ENCODE measurements at regions not wholly inside any gene's neighbourhood (a gene's known extent, or its start where the extent isn't known, plus 50 kb on each side); places are given as distances from the start of the nearest gene placed in this dataset.

- no peak for DNase-seq (ENCODE audit: low spot score)
- Mint-ChIP-seq H3K27ac (no peak overlapping the region), H3K4me1 (ENCODE audit: low read depth) (no peaks in the 10 kb centered on the region), H3K9me3 (peaks cover 7% of the 10 kb centered on the region), H3K36me3 (ENCODE audit: low read depth) (no peaks in the 10 kb centered on the region), H3K27me3 (ENCODE audit: low read depth) (no peaks in the 10 kb centered on the region), H3K4me3 (ENCODE audit: low read depth) (no peak overlapping the region)
- intact Hi-C loops (cut with micrococcal nuclease): no loop called here
Measured at GRCh38 chr2:76564734-76565133, 854.0 kb upstream of the GCFC2 start.

- H3K27me3 Mint-ChIP-seq (ENCODE audit: low read depth): no peaks in the 10 kb centered on the region
- H3K9me3 Mint-ChIP-seq: peaks cover 7% of the 10 kb centered on the region
- DNase-seq (ENCODE audit: low spot score): no peak
- intact Hi-C loops (cut with micrococcal nuclease): no loop called here
- H3K4me3 Mint-ChIP-seq (ENCODE audit: low read depth): no peak overlapping the region
- no peak overlapping the region for H3K27ac Mint-ChIP-seq
- H3K36me3 Mint-ChIP-seq (ENCODE audit: low read depth): no peaks in the 10 kb centered on the region
- H3K4me1 Mint-ChIP-seq (ENCODE audit: low read depth): no peaks in the 10 kb centered on the region
Measured at GRCh38 chr2:76563730-76564129, 853.0 kb upstream of the GCFC2 start.

- intact Hi-C loops (cut with micrococcal nuclease): no loop called here
- Mint-ChIP-seq H3K4me1 (ENCODE audit: low read depth) (no peaks in the 10 kb centered on the region), H3K27ac (no peak overlapping the region), H3K4me3 (ENCODE audit: low read depth) (no peak overlapping the region), H3K36me3 (ENCODE audit: low read depth) (no peaks in the 10 kb centered on the region), H3K9me3 (peaks cover 9% of the 10 kb centered on the region), H3K27me3 (ENCODE audit: low read depth) (no peaks in the 10 kb centered on the region)
- DNase-seq (ENCODE audit: low spot score): no peak
Measured at GRCh38 chr2:76558157-76558556, 847.4 kb upstream of the GCFC2 start.

DNA sequence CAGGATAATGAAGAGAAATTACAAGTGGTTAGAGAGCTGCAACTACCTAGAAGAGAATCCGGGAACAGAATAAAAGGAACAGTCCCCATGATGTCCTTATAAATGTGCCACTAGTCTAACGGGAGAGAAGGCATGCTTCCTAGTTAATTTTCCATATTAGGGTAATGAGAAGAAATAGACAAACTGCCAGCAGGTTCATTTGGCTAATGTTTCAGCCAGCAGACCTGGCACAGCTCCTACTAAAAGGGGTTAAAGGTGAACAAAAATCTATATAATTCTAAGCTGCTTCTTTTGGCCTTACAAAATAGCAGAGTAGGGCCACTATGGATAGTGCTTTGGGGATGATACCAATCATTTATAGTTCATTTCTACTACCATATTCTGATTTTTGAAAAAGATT lies 845.3 kb upstream of the GCFC2 start:
- H3K27me3 Mint-ChIP-seq (ENCODE audit: low read depth): no peaks in the 10 kb centered on the region
- peaks cover 5% of the 10 kb centered on the region for H3K9me3 Mint-ChIP-seq
- intact Hi-C loops (cut with micrococcal nuclease): no loop called here
- no peak for DNase-seq (ENCODE audit: low spot score)
- H3K36me3 Mint-ChIP-seq (ENCODE audit: low read depth): no peaks in the 10 kb centered on the region
- no peak overlapping the region for H3K27ac Mint-ChIP-seq
- no peak overlapping the region for H3K4me3 Mint-ChIP-seq (ENCODE audit: low read depth)
- H3K4me1 Mint-ChIP-seq (ENCODE audit: low read depth): no peaks in the 10 kb centered on the region

DNA sequence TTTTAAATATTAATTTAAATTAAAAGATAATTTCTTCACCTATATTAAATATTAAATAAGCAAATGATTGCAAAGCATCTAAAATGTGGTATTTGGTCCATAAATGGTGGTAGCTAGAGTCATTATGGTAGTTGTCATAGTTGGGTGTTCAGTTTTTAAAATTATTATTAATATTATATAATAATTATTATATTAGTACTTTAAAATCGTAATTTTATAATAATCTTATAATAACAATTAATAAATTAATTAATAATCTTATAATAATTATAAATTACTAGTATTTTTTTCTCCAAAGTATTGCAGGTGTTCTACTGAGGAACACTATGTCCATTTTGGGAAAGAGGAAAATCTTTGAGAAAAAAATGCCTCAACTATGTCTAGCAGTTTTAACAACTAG lies 835.5 kb upstream of the GCFC2 start:
- no peaks in the 10 kb centered on the region for H3K27me3 Mint-ChIP-seq (ENCODE audit: low read depth)
- no peaks in the 10 kb centered on the region for H3K36me3 Mint-ChIP-seq (ENCODE audit: low read depth)
- H3K27ac Mint-ChIP-seq: no peak overlapping the region
- intact Hi-C loops (cut with micrococcal nuclease): no loop called here
- no peak overlapping the region for H3K4me3 Mint-ChIP-seq (ENCODE audit: low read depth)
- DNase-seq (ENCODE audit: low spot score): no peak
- H3K9me3 Mint-ChIP-seq: peaks cover 20% of the 10 kb centered on the region
- no peaks in the 10 kb centered on the region for H3K4me1 Mint-ChIP-seq (ENCODE audit: low read depth)

- Mint-ChIP-seq H3K27me3 (ENCODE audit: low read depth) (no peaks in the 10 kb centered on the region), H3K27ac (no peak overlapping the region), H3K4me1 (ENCODE audit: low read depth) (no peaks in the 10 kb centered on the region), H3K36me3 (ENCODE audit: low read depth) (no peaks in the 10 kb centered on the region), H3K9me3 (peaks cover 25% of the 10 kb centered on the region), H3K4me3 (ENCODE audit: low read depth) (no peak overlapping the region)
- DNase-seq (ENCODE audit: low spot score): no peak
- intact Hi-C loops (cut with micrococcal nuclease): no loop called here
Measured at GRCh38 chr2:76544901-76545300, 834.2 kb upstream of the GCFC2 start.

DNA sequence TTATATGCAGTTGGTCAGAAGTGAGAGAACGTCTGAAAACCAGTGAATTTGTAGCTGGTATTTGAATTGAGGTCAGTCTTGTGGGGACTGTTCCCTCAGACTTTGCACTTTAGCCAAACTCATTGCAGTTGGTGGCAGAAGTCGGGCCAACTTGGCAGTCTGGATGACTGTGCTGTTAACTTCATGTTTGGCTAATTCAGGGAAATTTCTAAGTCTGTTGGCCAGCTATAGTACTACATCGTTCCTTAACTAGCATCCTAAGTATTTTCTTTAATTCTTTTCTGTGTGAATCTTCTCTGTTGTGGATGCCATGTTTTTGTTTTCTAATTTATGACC lies 806.8 kb upstream of the GCFC2 start:
- Mint-ChIP-seq H3K27ac (no peak overlapping the region), H3K36me3 (ENCODE audit: low read depth) (no peaks in the 10 kb centered on the region), H3K4me3 (ENCODE audit: low read depth) (no peak overlapping the region), H3K9me3 (peaks cover 34% of the 10 kb centered on the region), H3K27me3 (ENCODE audit: low read depth) (no peaks in the 10 kb centered on the region), H3K4me1 (ENCODE audit: low read depth) (no peaks in the 10 kb centered on the region)
- intact Hi-C loops (cut with micrococcal nuclease): no loop called here
- no peak for DNase-seq (ENCODE audit: low spot score)

GRCh38 chr2:76516861-76517573 lies 806.3 kb upstream of the GCFC2 start:
- H3K36me3 Mint-ChIP-seq (ENCODE audit: low read depth): no peaks in the 10 kb centered on the region
- no peak overlapping the region for H3K4me3 Mint-ChIP-seq (ENCODE audit: low read depth)
- H3K4me1 Mint-ChIP-seq (ENCODE audit: low read depth): no peaks in the 10 kb centered on the region
- H3K27me3 Mint-ChIP-seq (ENCODE audit: low read depth): no peaks in the 10 kb centered on the region
- intact Hi-C loops (cut with micrococcal nuclease): no loop called here
- H3K27ac Mint-ChIP-seq: no peak overlapping the region
- DNase-seq (ENCODE audit: low spot score): no peak
- peaks cover 31% of the 10 kb centered on the region for H3K9me3 Mint-ChIP-seq

DNA sequence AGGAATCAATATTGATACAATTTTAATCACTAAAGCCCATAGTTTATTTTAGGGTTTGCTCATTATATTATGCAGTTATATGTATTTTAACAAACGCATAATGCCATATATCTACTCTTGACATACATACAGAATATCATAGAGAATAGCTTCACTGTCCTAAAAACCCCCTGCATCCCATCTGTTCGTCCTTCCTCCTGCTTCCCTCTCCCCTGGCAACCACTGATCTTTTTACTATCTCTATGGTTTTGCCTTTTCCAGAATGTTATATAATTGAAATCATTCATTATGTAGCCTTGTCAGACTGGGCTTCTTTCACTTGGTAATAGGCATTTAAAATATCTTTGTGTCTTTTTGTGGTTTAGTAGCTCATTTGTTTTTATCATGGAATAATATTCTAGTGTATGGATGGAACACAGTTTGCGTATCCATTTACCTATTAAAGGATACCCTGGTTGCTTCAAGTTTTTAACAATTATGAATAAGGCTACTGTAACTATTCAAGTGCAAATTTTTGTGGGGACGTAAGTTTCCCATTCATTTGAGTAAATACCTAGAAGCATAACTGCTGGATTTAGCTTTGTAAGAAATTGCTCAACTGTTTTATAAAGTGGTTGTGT lies 801.6 kb upstream of the GCFC2 start:
- Mint-ChIP-seq H3K27me3 (ENCODE audit: low read depth) (no peaks in the 10 kb centered on the region), H3K9me3 (peaks cover 17% of the 10 kb centered on the region), H3K36me3 (ENCODE audit: low read depth) (no peaks in the 10 kb centered on the region), H3K4me1 (ENCODE audit: low read depth) (no peaks in the 10 kb centered on the region), H3K4me3 (ENCODE audit: low read depth) (no peak overlapping the region), H3K27ac (no peak overlapping the region)
- no peak for DNase-seq (ENCODE audit: low spot score)
- intact Hi-C loops (cut with micrococcal nuclease): no loop called here

GRCh38 chr2:76506538-76506937 lies 795.8 kb upstream of the GCFC2 start:
- Mint-ChIP-seq H3K4me1 (ENCODE audit: low read depth) (no peaks in the 10 kb centered on the region), H3K27me3 (ENCODE audit: low read depth) (no peaks in the 10 kb centered on the region), H3K9me3 (peaks cover 8% of the 10 kb centered on the region), H3K27ac (no peak overlapping the region), H3K4me3 (ENCODE audit: low read depth) (no peak overlapping the region), H3K36me3 (ENCODE audit: low read depth) (no peaks in the 10 kb centered on the region)
- no peak for DNase-seq (ENCODE audit: low spot score)
- intact Hi-C loops (cut with micrococcal nuclease): no loop called here

GRCh38 chr2:76501641-76502040 lies 790.9 kb upstream of the GCFC2 start:
- no peak for DNase-seq (ENCODE audit: low spot score)
- peaks cover 13% of the 10 kb centered on the region for H3K9me3 Mint-ChIP-seq
- no peaks in the 10 kb centered on the region for H3K36me3 Mint-ChIP-seq (ENCODE audit: low read depth)
- no peak overlapping the region for H3K27ac Mint-ChIP-seq
- no peaks in the 10 kb centered on the region for H3K27me3 Mint-ChIP-seq (ENCODE audit: low read depth)
- H3K4me1 Mint-ChIP-seq (ENCODE audit: low read depth): no peaks in the 10 kb centered on the region
- intact Hi-C loops (cut with micrococcal nuclease): no loop called here
- H3K4me3 Mint-ChIP-seq (ENCODE audit: low read depth): no peak overlapping the region

DNA sequence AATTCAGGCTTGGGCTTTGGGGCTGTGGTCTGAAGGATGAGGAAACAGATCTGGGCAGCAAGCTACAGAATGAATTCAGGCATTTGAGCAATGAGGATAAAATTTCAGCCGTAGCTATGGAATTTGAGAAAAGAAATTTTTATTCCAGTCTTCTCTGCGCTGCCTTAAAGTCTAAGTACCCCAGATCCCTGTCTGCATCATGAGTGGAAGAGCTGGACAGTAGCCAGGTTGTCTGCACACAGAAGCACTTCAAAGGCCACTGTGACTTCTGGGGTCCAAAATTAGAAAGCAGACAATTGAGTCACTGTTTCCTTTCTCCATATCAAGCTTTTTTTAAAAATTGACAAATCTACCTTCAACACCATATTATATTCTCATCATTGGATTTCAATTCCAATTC lies 787.6 kb upstream of the GCFC2 start:
- intact Hi-C loops (cut with micrococcal nuclease): no loop called here
- DNase-seq (ENCODE audit: low spot score): no peak
- Mint-ChIP-seq H3K27me3 (ENCODE audit: low read depth) (no peaks in the 10 kb centered on the region), H3K9me3 (peaks cover 8% of the 10 kb centered on the region), H3K4me1 (ENCODE audit: low read depth) (no peaks in the 10 kb centered on the region), H3K27ac (no peak overlapping the region), H3K4me3 (ENCODE audit: low read depth) (no peak overlapping the region), H3K36me3 (ENCODE audit: low read depth) (no peaks in the 10 kb centered on the region)

GRCh38 chr2:76491503-76491902 lies 780.8 kb upstream of the GCFC2 start:
- Mint-ChIP-seq H3K27ac (no peak overlapping the region), H3K9me3 (peaks cover 12% of the 10 kb centered on the region), H3K4me3 (ENCODE audit: low read depth) (no peak overlapping the region), H3K4me1 (ENCODE audit: low read depth) (no peaks in the 10 kb centered on the region), H3K36me3 (ENCODE audit: low read depth) (no peaks in the 10 kb centered on the region), H3K27me3 (ENCODE audit: low read depth) (no peaks in the 10 kb centered on the region)
- intact Hi-C loops (cut with micrococcal nuclease): no loop called here
- DNase-seq (ENCODE audit: low spot score): no peak

Data from activated T-helper 2 cell treated with anti-CD3 and anti-CD28 coated beads, Interferon-gamma antibody, Interleukin-2, Interleukin-4, amounts not matched to agents 10 μg/mL and 5 μg/mL and 100 μg/mL, durations not matched to agents 14 hours and 24 hours and 36 hours (primary cell).